Coronary artery (tissue), 2 donors: ENCODE measurements at regions not wholly inside any gene's neighbourhood (a gene's known extent, or its start where the extent isn't known, plus 50 kb on each side); places are given as distances from the start of the nearest gene placed in this dataset.

ENCODE experiments used
- DNase-seq: peaks from one replicate; pipeline ENCODE4 v3.0.0-alpha.2; 2017; ENCODE audit warnings: low spot score
- H3K27ac ChIP-seq, 2 donors: fragments of 200-600 bp; sonication (generic); one replicate each; pipeline ENCODE4 v1.5.1; 2016 to 2019
- H3K4me3 ChIP-seq: fragments of 200-600 bp; sonication (generic); 2 replicates; pipeline ENCODE4 v1.5.1; 2016; ENCODE audit warnings: mild to moderate bottlenecking, moderate library complexity
- TF ChIP-seq, protein P1 (sequence below): fragments of 200-600 bp; sonication (generic); IDR thresholded peaks from one replicate; pipeline ENCODE4 v1.5.1; 2019; ENCODE audit warnings: antibody characterized with exemption

- TF ChIP-seq, protein P1, sequence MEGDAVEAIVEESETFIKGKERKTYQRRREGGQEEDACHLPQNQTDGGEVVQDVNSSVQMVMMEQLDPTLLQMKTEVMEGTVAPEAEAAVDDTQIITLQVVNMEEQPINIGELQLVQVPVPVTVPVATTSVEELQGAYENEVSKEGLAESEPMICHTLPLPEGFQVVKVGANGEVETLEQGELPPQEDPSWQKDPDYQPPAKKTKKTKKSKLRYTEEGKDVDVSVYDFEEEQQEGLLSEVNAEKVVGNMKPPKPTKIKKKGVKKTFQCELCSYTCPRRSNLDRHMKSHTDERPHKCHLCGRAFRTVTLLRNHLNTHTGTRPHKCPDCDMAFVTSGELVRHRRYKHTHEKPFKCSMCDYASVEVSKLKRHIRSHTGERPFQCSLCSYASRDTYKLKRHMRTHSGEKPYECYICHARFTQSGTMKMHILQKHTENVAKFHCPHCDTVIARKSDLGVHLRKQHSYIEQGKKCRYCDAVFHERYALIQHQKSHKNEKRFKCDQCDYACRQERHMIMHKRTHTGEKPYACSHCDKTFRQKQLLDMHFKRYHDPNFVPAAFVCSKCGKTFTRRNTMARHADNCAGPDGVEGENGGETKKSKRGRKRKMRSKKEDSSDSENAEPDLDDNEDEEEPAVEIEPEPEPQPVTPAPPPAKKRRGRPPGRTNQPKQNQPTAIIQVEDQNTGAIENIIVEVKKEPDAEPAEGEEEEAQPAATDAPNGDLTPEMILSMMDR, result no peak
- H3K4me3 ChIP-seq, result no peak overlapping the region
- no peak for DNase-seq
- H3K27ac ChIP-seq, result no peak overlapping the region
These were observed 257.4 kb upstream of the TRPC7 start for GRCh38 chr5:136622747-136623146.

DNA sequence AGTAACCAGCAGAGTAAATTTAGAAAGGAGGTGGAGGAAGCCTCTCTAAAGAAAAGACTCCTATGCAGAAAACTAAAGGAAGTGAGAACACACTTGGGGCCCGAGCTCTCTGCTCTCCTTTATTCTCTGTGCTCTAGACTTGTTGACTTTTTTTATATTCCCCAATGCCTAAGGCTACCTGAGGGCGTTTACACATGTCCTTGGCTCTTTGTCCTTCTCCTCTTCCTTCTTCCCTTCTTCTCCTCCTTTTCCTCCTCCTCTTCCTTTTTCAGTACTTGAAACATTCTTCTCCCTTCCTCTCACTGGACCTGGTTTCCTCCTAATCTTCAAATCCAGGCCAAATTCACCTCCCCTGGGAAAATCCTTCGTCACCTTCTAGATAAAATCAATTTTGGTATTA is 256.4 kb upstream of the TRPC7 start:
- Histone ChIP-seq H3K4me3 (no peak overlapping the region), H3K27ac (no peak overlapping the region)
- DNase-seq, result no peak
- TF ChIP-seq, protein P1, result no peak

- Histone ChIP-seq H3K27ac (no peak overlapping the region), H3K4me3 (no peak overlapping the region)
- TF ChIP-seq, protein P1, result no peak
- no peak for DNase-seq
These were observed 255.3 kb upstream of the TRPC7 start for GRCh38 chr5:136620621-136621020.

DNA sequence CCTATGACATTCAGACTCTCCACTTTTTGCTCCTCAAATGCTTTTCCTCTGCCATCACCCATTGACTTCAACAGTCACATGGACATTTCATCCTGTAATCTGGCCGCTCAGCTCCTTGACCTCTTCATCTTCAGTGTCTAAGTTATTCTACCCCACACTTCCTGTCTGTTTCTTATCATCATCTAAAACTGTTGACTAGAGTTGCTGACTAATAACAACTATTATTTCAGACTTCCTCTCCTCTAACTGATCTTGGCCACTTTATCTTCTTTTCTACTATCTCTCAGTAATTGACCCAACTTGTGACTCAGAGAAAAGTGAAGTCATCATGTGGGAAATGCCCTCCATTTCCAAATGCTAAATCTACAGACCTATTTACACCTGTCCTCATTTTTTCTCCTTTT is 254.7 kb upstream of the TRPC7 start:
- no peak overlapping the region for H3K4me3 ChIP-seq
- no peak for DNase-seq
- TF ChIP-seq, protein P1, result no peak
- no peak overlapping the region for H3K27ac ChIP-seq

DNA sequence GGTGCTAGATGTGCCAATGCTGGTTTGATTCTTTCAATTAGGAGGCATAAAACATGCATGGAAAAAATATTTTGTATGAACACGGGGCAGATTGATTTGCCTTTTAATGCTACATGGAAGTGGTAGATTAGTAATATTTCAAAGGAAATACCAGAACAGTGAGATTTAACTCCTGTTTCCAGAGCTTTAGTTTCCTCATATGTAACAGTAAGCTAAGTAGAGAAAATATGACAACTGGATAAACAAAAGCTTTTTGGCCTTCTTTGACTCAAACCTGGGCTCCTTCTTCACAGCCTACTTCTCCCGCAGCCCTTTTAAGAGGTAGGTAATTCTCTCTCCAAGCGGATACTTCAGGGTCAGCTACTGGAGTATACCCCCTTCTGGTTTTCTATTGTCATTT is 254.2 kb upstream of the TRPC7 start:
- H3K4me3 ChIP-seq, result no peak overlapping the region
- DNase-seq, result no peak
- no peak overlapping the region for H3K27ac ChIP-seq
- TF ChIP-seq, protein P1, result no peak

DNA sequence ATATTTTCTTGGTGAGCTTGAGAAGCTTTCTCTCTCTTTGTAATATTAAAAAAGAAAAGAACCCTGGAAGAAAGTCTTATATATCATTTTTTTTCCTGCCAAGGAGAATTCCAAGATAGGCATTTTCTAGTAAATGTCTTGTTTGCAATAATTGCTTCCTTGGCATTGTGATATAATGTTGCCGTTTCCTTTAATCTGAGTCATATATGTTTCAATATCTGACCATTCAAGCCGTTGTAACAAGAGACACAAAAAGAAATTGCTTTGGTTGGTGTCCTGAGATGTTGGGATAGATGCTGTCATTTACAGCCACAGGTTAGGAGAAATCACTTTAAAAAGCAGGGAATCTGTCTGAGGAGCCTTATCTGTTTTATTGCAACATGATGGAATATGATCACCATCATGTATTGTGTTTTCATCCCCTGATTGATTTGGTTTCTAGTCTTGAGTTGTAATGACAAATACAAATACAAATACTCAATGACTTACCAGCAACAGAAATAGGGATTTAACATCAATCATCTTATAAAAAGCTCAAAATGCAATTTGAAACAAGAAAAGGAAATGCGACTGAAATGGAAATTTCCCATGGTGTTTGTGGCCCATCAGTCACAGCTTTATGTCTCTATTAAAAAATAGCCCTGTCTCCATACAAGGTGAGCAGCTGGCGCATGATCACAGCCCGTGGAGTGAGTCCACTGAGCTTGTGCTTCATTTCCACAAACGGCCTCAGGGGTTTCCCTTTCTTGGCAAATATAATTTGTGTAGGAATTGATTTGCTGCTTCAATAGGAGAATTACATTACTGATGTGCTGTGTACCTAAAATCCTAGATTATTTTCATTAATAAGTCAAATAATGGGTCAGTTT is 250.1 kb upstream of the TRPC7 start:
- TF ChIP-seq, protein P1, result no peak
- no peak for DNase-seq
- Histone ChIP-seq H3K27ac (no peak overlapping the region), H3K4me3 (no peak overlapping the region)

GRCh38 chr5:136613230-136613629 is 247.9 kb upstream of the TRPC7 start:
- no peak overlapping the region for H3K27ac ChIP-seq
- H3K4me3 ChIP-seq, result no peak overlapping the region
- DNase-seq, result no peak
- TF ChIP-seq, protein P1, result no peak
